Fibroblast of the aortic adventitia (primary cell): ENCODE measurements at regions not wholly inside any gene's neighbourhood (a gene's known extent, or its start where the extent isn't known, plus 50 kb on each side); places are given as distances from the start of the nearest gene placed in this dataset.
A peak's percentile ranks its signal among the peaks of the same experiment; 100 is the strongest.

Experiments used
- DNase-seq: peaks from one replicate; pipeline ENCODE4 v3.0.0-alpha.2; 2010; ENCODE audit warnings: low read depth
- H3K4me3 ChIP-seq: 2 replicates; pipeline ENCODE4 v1.5.1; 2011; ENCODE audit warnings: low read depth, mild to moderate bottlenecking, control low read depth, low read length, moderate library complexity
- TF ChIP-seq, protein P1 (sequence below): IDR thresholded peaks from 2 replicates; pipeline ENCODE4 v1.5.1; 2011; ENCODE audit warnings: mild to moderate bottlenecking, low read length, control low read depth, inconsistent platforms; ENCODE audit not compliant: insufficient read depth

DNA sequence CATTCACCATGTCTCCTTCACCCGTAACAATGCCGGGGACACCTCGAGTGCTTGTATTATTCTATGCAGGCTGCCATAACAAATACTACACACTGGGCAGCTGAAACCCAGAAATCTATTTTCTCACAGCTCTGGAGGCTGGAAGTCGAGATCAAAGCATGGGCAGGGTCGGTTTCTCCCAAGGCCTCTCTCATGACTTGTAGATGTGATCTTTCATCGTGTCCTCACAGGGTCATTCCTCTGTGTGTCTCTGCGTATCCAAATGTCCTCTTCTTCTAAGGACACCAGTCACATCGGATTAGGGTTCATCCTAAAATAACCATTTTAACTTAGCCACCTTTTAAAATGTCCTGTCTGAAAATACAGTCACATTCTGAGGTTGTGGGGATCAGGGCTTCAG, 303.5 kb downstream of the KLF6 start:
- no peak overlapping the region for H3K4me3 ChIP-seq
- TF ChIP-seq, protein P1, sequence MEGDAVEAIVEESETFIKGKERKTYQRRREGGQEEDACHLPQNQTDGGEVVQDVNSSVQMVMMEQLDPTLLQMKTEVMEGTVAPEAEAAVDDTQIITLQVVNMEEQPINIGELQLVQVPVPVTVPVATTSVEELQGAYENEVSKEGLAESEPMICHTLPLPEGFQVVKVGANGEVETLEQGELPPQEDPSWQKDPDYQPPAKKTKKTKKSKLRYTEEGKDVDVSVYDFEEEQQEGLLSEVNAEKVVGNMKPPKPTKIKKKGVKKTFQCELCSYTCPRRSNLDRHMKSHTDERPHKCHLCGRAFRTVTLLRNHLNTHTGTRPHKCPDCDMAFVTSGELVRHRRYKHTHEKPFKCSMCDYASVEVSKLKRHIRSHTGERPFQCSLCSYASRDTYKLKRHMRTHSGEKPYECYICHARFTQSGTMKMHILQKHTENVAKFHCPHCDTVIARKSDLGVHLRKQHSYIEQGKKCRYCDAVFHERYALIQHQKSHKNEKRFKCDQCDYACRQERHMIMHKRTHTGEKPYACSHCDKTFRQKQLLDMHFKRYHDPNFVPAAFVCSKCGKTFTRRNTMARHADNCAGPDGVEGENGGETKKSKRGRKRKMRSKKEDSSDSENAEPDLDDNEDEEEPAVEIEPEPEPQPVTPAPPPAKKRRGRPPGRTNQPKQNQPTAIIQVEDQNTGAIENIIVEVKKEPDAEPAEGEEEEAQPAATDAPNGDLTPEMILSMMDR: no peak
- DNase-seq: no peak

DNA sequence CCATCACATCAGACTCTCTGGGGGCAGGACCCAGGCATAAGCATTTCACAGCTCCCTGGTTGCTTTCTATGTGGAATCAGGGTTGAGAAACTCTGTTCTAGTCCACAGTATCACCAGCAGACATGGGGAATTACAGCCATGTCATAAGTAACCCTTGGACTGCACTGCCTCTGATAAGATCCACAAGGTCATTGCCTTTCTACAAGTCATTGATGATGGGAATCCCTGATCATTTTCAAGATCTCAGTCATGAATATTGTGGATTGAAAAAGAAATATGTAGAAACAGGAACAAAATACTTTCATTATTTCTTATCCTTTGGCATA, 304.1 kb downstream of the KLF6 start:
- no peak for DNase-seq
- TF ChIP-seq, protein P1: no peak
- no peak overlapping the region for H3K4me3 ChIP-seq

DNA sequence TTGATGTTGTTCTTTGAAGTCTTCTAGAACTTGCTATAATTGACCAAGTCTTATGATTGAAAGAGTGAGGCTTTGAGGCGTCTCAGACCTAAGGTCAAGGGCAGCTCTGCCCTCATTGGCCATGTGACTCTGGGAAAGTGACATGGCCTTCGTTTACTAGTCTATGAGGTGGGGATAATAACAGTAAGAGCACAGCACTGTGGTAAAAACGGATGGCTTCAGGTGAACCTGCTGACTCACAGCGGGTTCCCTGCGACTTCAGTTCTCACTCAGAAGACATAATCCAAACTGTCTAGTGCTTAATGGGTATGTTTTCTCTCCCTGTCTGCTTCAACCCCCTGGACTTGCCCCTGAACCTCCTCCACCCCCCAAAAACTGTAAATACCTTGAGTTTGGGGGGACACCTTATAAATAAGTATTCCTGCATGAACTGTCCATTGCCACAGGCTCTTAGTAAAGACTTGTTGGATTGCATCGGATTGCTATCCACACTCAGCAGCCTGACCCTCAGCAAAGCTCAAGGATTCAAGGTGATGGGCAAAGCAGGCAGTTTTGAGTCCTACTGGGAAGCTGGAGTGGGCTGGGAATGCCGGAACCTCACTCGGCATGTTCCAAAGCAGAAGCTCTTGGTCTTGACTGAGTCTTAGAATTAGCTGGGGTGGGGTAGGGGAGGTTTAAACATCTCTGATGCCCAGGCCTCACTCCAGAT, 304.6 kb downstream of the KLF6 start:
- no peak for DNase-seq
- no peak overlapping the region for H3K4me3 ChIP-seq
- TF ChIP-seq, protein P1: no peak

DNA sequence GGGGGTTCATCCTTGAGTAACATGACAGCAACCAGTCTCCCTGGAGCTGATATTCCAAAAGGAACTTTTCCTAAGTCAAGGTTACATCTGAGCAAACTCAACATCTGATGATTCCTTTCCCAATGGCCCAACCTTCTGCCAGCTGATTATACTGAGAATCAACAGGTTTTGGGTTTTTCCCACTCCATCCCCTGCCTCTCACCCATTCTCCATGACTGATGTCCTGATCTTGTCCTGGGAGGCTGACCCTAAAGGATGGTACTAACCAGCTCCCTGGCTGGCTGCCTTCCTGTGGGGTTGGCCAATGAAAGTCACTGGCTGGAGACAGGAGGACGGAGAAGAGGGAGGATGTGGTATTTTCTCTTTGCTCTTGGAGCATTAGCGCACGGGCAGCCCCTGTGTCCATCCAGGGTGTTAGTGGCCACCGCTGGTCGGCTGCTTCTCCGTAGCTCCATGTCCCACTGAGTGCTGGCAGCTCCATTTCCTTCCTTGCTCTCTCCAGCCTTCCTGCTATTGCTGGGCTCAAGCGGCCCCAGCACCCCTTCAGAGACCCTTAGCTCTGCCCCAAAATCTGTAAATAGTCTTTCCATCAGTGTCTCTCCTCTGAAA, 306.2 kb upstream of the PITRM1 start:
- no peak overlapping the region for H3K4me3 ChIP-seq
- DNase-seq: no peak
- TF ChIP-seq, protein P1: no peak

DNA sequence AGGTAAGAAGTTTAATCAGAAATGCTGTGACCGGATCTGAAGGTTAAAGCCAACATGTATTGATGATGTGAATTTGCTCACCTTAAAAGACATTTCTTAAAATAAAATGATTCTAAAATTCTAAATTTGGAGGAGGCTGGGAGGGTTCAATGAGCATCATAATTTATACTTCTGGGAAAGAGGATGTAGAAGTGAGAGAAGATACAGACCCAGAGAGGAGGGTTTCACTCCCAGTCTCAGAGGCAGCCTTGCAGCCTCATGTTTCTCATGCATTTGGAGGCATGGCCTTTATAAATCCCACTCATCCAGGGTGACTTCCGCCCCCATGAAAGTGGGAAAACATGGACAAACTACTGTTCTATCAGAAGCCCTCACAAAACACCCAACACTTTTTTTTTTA, 305.6 kb upstream of the PITRM1 start:
- H3K4me3 ChIP-seq: no peak overlapping the region
- TF ChIP-seq, protein P1: no peak
- no peak for DNase-seq

DNA sequence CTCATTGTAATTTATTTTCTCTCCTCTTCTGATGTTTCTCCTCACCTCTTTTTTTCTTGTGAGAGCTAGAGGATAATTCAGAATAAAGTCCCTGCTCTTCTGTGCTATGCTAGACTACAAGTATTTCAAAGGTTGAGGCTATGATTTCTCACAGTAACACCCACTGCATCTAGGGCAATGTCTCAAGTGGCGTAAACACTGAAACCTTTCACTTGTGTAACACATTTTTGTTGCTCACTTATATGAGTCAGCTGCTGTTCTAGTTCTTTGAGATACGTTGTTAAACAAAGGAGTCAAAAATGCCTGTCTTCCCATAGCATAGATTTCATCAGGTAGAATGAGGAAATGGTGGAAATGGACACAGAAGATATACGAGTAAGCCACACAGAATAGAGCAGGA, 305.1 kb upstream of the PITRM1 start:
- no peak overlapping the region for H3K4me3 ChIP-seq
- TF ChIP-seq, protein P1: no peak
- peak; percentile 81 for DNase-seq
